Neural progenitor cell (in vitro differentiated cells): ENCODE measurements at regions not wholly inside any gene's neighbourhood (a gene's known extent, or its start where the extent isn't known, plus 50 kb on each side); places are given as distances from the start of the nearest gene placed in this dataset.

Experiments used
- DNase-seq: peaks from one replicate; pipeline ENCODE4 v3.0.0-alpha.2; 2016; ENCODE audit warnings: low spot score
- H2AFZ ChIP-seq: fragments of 200-600 bp; sonication (generic); replicated peaks from 2 replicates; pipeline ENCODE4 v1.6.1; 2016; ENCODE audit warnings: antibody characterized with exemption
- H3F3A ChIP-seq: fragments of 200-600 bp; sonication (generic); 2 replicates; pipeline ENCODE4 v1.6.1; 2016; ENCODE audit warnings: antibody characterized with exemption, low read depth
- H3K27ac ChIP-seq: fragments of 200-600 bp; sonication (generic); 2 replicates; pipeline ENCODE4 v1.5.1; 2016; ENCODE audit warnings: mild to moderate bottlenecking
- H3K27me3 ChIP-seq: fragments of 200-600 bp; sonication (generic); 2 replicates; pipeline ENCODE4 v1.6.1; 2016; ENCODE audit warnings: mild to moderate bottlenecking, moderate library complexity
- H3K36me3 ChIP-seq: fragments of 200-600 bp; sonication (generic); 2 replicates; pipeline ENCODE4 v1.5.1; 2016
- H3K4me1 ChIP-seq: fragments of 200-600 bp; sonication (generic); 2 replicates; pipeline ENCODE4 v1.6.1; 2016; ENCODE audit warnings: mixed run types
- H3K4me2 ChIP-seq: fragments of 200-600 bp; sonication (generic); 2 replicates; pipeline ENCODE4 v1.6.1; 2016
- H3K4me3 ChIP-seq: fragments of 200-600 bp; sonication (generic); 2 replicates; pipeline ENCODE4 v1.5.1; 2016
- H3K79me2 ChIP-seq: fragments of 200-600 bp; sonication (generic); 2 replicates; pipeline ENCODE4 v1.6.1; 2016; ENCODE audit warnings: low read depth
- H3K9ac ChIP-seq: fragments of 200-600 bp; sonication (generic); 2 replicates; pipeline ENCODE4 v1.6.1; 2016
- H3K9me3 ChIP-seq: fragments of 200-600 bp; sonication (generic); 2 replicates; pipeline ENCODE4 v1.5.1; 2016; ENCODE audit warnings: low read depth
- H4K20me1 ChIP-seq: fragments of 200-600 bp; sonication (generic); 2 replicates; pipeline ENCODE4 v1.6.1; 2016; ENCODE audit warnings: low read depth
- H3K27ac Mint-ChIP-seq: 3 replicates; pipeline ENCODE4 v1.8.0; 2021; ENCODE audit warnings: mixed read lengths
- H3K27me3 Mint-ChIP-seq: 2 replicates; pipeline ENCODE4 v1.8.0; 2022; ENCODE audit warnings: low read depth, mild to moderate bottlenecking, inconsistent platforms, moderate library complexity, mixed read lengths; ENCODE audit not compliant: insufficient read depth
- H3K36me3 Mint-ChIP-seq: 3 replicates; pipeline ENCODE4 v1.8.0; 2021; ENCODE audit warnings: mixed read lengths
- H3K4me1 Mint-ChIP-seq: 3 replicates; pipeline ENCODE4 v1.8.0; 2021; ENCODE audit warnings: mixed read lengths
- H3K4me3 Mint-ChIP-seq: 3 replicates; pipeline ENCODE4 v1.8.0; 2021; ENCODE audit warnings: mild to moderate bottlenecking, moderate library complexity, mixed read lengths
- H3K9me3 Mint-ChIP-seq: 3 replicates; pipeline ENCODE4 v1.8.0; 2020; ENCODE audit warnings: mixed read lengths
- CTCF ChIP-seq: fragments of 200-600 bp; sonication (generic); IDR thresholded peaks from 2 replicates; pipeline ENCODE4 v1.5.1; 2017; ENCODE audit warnings: antibody characterized with exemption, mild to moderate bottlenecking
- EZH2 ChIP-seq: fragments of 200-600 bp; sonication (generic); IDR thresholded peaks from 2 replicates; pipeline ENCODE4 v1.6.1; 2017; ENCODE audit warnings: antibody characterized with exemption, mild to moderate bottlenecking, moderate library complexity
- EZH2phosphoT487 ChIP-seq: fragments of 200-600 bp; sonication (generic); IDR thresholded peaks from 2 replicates; pipeline ENCODE4 v1.6.1; 2017; ENCODE audit warnings: antibody characterized with exemption

GRCh38 chr10:18984531-18984930 lies 64.1 kb upstream of the MALRD1 start:
- no peaks in the 10 kb centered on the region for H3K79me2 ChIP-seq
- H3K27me3 Mint-ChIP-seq, result no peaks in the 10 kb centered on the region
- no peaks in the 10 kb centered on the region for H3K27me3 ChIP-seq
- no peak overlapping the region for H3K27ac Mint-ChIP-seq
- H2AFZ ChIP-seq, result no peak overlapping the region
- no peak overlapping the region for H3K4me3 Mint-ChIP-seq
- no peaks in the 10 kb centered on the region for H3K9me3 ChIP-seq
- no peaks in the 10 kb centered on the region for H3K4me1 ChIP-seq
- H4K20me1 ChIP-seq, result no peaks in the 10 kb centered on the region
- H3K36me3 ChIP-seq, result no peaks in the 10 kb centered on the region
- DNase-seq, result no peak
- H3F3A ChIP-seq, result no peaks in the 10 kb centered on the region
- H3K4me2 ChIP-seq, result no peak overlapping the region
- H3K9ac ChIP-seq, result no peak overlapping the region
- H3K4me3 ChIP-seq, result no peak overlapping the region
- peaks cover 14% of the 10 kb centered on the region for H3K9me3 Mint-ChIP-seq
- TF ChIP-seq EZH2 (no peak), CTCF (no peak), EZH2phosphoT487 (no peak)
- H3K4me1 Mint-ChIP-seq, result no peaks in the 10 kb centered on the region
- no peak overlapping the region for H3K27ac ChIP-seq
- no peaks in the 10 kb centered on the region for H3K36me3 Mint-ChIP-seq

- Histone ChIP-seq H2AFZ (no peak overlapping the region), H3K9ac (no peak overlapping the region), H3K4me1 (no peaks in the 10 kb centered on the region), H3K4me2 (no peak overlapping the region), H3F3A (no peaks in the 10 kb centered on the region), H3K27ac (no peak overlapping the region), H3K79me2 (no peaks in the 10 kb centered on the region), H3K9me3 (no peaks in the 10 kb centered on the region), H3K27me3 (no peaks in the 10 kb centered on the region), H3K4me3 (no peak overlapping the region), H4K20me1 (no peaks in the 10 kb centered on the region), H3K36me3 (no peaks in the 10 kb centered on the region)
- Mint-ChIP-seq H3K4me1 (no peaks in the 10 kb centered on the region), H3K9me3 (peaks cover 26% of the 10 kb centered on the region), H3K36me3 (no peaks in the 10 kb centered on the region), H3K4me3 (no peak overlapping the region), H3K27ac (no peak overlapping the region), H3K27me3 (no peaks in the 10 kb centered on the region)
- no peak for TF ChIP-seq EZH2phosphoT487
- DNase-seq, result no peak
Measured at GRCh38 chr10:18988338-18988737, 60.3 kb upstream of the MALRD1 start.
